ENCODE measurements at regions not wholly inside any gene's neighbourhood (a gene's known extent, or its start where the extent isn't known, plus 50 kb on each side); places are given as distances from the start of the nearest gene placed in this dataset.

DNA sequence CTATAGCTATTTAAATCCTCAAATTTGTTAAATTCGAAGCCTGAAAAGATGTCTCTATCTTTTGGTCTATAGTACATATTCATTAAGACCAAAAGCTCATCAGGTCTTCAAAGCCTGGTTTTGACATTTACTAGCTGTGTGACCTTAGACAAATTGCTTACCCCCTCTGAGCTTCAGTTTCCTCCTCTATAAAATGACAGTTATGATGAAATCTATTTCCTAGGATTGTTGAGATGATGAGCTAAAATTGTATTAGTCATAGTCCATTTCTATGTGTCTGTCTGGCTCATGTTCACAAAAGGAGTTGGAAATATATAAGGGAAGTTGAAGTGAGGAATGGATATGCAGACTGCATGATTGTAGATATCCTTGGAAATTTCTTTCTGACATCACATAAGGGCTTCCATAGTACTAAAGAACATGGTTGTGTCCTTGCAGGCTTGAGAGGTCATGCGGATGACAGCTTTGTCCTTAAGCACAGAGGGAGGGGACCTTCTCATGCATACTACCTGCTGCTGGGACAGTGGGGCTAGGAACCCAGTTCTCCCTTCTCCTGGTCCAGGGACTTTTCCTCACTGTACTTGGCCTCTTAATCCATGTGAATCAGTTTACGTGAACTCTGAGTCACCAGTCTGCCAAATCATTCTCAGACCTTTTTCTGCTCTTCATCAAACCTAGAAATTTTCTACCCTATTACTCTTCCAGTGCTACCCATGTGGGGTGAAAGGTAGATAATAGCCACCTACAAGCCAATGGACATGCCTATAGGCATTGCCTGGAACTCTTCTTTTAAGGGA is 487.5 kb upstream of the SALL1 start:
- no peak for DNase-seq

DNA sequence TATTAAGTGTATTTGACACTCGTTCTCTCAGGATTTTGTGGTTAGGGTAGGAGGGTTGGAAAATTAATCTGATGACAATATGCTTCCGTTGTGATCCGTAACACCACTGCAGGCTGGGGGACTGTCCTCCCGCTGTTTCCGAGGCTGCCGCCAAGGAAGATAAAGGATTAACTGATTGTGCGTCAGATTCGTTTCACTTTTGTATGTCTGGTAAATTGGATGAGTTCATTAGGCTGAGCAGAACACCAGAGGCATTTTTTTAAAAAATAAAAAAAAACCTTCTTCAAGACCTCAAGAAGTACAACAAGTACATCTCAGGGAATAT is 486.7 kb upstream of the SALL1 start:
- no peak for DNase-seq

DNA sequence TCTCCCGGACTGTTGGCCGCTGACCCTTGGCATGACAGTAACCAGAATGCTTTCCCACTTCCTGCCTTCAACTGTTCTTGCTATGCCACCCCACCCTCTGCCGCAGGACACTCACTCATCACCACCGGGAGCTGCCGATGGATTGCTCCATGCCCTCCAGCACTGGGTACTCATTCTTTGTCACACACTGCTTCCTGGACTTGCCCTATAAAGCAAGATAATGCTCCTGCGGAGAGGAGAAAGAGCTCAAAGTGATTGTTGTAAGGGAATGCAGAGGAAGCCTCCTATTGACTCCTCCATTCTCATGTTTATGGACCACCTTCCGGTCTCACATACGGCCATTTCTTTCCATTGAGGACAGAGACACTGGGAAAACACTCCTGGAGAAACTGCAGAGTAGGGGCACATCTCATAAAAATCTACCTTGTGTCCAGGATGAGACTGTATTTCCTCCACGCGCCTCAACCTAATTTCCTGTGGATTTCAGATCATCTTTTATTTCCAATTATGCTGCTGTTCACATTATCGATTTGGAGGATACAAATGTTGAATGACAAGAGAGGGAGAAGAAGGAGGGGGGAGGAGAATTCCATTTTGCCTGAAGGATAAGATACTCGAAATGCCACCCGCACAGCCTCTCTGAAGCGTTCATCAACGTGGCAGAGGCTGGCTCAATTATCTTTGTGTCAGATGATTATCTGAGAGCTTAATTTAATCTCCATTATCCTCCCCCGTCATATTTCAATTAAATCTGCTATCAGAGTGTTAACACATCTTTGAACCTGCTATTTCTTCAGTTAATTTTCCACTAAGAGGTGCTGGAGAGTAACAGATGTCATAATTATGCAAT is 486.1 kb upstream of the SALL1 start:
- DNase-seq = no peak

DNA sequence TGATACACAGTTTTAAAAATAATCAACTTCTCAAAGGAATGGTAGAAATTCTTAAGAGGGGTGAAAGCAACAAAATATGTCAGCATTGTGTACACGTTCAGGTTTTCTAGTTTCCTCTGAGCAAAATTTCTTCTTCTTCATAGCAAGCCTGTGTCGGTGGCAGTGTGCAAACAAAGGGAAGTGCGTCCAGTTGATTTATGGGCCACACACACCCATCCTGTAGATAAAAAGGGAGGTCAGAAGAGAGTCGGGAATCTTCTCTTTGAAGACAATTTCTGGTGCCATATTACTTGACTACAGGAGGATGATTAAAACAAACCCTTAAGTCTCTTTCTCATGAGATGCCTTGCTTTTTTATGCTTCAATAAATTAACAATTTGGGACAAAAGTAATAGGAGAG is 484.1 kb upstream of the SALL1 start:
- no peak for DNase-seq

DNA sequence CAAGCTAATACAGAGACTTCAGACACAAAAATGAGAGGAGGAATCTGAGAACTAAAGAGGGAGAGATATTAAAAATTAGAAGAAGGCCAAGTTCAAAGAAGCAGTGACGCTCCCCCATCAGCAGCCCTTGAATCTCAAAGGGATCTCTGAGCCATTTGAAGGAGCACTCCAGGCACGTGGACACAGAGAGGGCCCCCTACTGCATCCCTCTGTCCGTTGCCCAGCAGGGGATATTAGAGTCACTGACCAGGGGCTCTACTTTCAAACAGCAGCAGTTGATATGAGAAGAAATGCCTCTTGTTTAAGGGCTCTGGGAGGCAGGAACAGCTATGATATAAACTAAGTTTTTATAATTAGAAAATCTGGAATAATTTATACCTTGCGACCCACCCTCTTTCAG is 479.0 kb upstream of the SALL1 start:
- no peak for DNase-seq

DNA sequence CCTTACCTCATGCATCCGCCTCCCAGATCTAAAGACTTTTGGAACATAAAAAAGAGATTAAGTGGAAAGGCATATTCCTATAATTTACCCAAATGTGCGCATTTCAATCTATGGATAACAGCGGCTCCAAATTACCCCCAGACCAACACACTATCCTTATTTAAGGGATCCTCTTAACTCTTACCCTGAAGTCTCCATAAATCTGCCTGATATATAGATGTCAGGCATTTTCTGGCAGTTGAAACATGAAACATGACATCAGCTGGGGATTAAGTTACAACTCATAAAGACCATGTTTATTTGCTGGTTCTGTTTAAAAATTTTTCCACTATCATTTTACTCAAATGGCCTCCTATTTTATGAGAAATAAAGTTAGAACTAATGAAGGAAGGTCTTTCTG is 478.5 kb upstream of the SALL1 start:
- DNase-seq = no peak

DNA sequence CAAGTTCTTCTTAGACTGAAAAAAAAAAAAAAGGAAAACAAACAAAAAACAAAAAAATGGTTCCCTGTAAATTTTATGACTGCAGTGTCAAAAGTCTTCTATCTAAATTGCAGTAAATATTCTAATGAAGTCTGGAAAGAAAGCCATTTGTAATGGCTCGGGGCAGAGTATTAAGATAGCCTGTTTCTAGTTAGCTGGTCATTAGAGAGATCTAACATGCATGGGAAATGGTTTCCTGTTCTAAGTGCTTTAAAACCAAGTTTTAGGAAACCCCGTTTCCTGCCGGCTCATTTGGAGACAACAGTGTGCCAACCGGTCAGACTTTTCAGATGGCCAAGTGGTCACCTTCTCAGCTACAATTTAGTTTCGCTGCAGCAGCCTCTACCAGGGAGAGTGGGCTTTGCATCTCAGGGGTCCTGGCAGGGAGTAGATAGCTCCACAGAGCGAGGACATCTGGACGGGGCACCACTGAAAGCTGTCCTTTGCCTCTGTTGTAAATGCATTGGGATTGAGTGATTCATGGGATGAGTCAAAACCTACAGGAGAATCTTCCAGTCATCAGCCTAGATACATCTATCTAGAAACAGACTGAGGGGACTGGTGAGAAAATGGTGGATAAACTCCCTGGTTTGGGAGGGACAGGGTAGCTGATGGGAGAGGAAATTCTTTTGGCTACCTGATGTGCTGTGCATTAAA is 473.2 kb upstream of the SALL1 start:
- DNase-seq = no peak

DNA sequence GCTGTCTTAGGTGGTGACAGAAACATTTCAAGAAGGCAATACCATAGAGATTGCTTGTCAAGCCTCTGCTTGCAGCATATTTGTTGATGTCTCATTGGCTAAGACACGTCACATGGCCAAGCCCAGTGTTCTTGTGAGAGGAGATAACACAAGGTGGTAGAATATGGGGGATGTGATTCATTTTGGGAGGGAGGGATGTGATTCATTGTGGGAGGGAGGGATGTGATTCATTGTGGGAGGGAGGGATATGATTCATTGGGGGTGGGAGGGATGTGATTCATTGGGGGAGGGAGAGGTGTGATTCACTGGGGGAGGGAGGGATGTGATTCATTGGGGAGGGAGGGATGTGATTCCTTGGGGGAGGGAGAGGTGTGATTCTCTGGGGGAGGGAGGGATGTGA is 470.5 kb upstream of the SALL1 start:
- DNase-seq = no peak

DNA sequence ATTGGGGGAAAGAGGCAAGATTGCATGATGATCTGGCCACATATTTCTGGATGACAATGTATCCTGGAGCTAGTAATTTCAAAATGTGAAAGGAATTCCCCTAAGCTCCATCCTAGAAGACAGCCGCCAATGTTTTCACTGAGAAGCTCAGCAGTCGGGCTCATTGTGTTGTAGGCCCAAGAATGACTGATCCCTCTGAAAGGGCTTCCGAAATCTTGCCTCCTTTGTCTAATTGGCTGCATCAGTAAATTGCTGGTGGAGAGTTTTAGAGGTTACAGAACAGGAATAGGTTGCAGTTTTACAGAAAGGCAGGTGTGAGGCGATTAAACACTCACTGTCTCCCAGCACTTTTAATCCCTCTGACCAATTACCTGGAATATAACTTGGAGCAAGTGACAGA is 464.1 kb upstream of the SALL1 start:
- no peak for DNase-seq

DNA sequence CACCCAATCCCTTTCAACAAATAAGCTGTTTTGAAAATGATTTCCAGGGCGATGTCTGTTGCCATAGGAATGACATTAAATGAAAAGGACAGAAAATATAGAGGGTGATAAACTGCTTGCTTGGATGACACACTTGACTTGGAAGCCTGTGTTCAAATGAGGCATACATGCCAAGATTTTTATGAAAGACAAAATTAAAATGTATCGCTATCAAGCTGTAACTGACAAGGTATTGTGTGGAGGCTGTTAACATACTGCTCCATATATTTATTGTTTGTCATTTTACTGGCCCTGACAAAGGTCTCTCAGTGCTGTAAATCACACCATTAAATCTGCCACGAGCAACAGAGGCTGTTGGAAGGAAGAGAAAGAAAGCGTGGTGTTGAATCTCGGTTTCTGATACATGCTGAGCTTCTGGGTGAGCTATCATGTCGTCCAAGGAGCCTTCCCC is 456.2 kb upstream of the SALL1 start:
- no peak for DNase-seq

DNA sequence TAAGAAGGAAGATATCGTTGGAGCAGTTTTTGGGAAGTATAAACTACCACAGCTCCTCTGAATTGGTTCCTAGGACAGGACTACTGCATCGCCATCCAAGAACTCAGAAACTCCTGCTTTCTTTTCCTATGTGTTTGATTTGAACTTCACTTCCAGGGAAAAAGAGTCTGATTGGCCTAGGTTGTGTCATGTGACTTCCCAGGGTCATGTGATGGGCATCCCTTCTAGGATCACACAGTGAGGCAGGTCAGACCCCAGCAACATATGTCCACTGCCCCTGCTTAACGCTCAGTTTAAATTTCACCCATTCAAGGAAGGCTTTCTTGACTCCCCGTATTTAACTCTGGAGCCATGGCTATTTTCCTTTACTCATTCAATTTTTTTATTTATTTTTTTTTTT is 445.2 kb upstream of the SALL1 start:
- DNase-seq = no peak

DNA sequence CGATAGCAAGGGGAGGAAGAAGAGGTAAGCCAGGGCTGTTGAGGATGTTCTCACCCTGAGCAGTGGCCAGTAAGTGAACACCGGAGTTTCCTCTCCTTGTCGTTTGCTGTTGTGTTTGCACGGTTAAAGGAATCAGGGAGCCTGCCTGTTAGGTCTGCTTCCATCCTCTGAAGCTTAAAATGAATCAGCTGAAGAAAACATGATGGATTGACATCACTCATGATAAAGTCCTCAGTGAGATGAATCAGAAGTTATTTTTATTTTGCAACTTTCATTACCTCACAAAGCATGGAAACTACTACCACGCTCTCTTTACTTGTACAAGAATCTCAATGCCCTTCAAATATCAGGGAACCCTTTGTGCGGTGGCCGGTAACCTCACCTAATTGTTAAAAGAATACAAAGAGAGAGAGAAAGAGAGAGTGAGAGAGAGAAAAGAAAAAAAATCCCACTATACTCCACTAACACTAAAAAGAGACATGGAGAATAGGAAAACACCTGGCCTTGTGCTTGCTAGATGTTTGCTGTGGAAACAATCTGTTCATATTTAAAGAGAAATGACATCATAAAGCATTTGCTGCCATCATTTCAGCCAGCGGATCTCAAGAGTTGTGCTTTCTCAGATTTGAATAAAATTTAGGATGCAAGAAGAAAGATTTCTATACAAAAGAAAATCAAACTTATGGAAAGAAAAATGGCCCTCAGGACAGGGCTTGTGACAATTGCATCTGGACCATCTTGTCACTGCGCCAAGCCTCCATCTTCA is 441.6 kb upstream of the SALL1 start:
- DNase-seq = no peak

DNA sequence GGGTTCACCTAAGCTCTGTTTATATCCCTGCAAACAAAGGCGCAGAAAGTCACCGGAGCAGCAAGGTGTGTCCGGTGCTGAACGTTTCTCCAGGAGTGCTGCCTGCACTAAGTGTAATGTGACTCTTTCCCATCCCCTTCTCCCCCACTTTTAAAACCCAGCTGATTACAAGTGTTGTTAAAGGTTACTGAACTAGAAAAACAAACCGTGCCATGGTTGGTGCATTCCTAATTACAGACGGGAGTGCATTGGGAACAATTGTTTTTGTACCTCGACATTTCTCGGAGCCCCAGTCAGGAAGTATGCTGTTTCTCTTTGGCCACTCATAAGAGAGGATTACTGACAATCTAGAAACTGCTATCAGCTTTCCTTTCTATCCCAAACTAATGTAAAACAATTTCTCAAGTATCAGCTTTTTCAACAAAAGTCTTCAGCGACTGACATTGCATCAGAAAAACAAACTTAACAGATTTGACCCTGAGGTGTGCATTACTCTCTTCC is 441.0 kb upstream of the SALL1 start:
- no peak for DNase-seq

DNA sequence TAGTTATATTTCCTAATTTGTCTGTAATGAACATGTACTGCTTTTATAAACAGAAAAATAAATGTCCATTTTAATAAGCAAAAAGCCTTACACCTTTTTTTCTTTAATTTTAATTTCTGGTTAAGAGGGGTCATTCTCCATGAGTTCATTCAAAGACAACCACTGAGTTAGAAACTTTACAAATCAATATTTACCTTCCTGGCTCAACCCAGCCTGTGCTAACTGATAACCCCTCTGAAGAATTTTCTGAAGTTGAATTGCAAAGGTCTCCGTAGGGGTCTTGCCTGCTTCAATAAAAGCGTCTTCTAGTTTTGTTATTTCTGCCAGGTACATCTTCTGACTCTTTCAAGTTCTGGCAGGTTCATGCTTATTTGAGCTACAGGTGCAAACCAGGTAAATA is 440.4 kb upstream of the SALL1 start:
- no peak for DNase-seq

DNA sequence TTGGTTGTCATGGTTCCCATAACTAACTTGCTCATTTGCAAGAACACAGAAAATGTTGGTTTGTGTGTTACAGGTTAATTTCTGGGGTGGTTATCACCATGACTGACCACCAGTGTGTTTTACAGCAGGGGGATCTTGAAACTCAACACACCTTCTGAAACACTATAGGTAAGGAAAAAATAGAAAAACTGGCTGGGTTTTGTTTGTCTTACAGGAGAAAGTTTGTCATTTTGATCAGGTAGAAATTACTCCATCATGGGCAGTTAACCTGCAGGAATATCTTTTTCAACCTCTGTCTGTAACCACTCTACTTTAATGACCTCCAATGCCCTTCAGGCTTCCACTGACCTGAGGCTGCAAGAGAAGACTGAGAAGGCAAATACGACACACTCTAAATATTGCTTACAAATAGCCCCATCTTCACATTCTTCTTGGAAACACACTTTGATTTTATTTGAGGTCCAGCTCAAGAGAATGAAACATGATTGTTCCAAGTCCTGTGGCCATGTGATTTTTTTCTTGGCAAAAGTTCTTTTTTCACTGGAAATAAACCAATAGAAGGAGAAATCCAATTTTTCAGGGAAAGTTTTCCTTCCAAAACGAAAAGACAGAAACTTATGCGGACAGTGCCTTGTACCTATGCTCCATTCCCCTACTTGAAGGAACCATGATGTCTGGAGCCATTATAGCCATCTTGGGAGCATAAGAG is 428.7 kb upstream of the SALL1 start:
- DNase-seq = no peak

DNA sequence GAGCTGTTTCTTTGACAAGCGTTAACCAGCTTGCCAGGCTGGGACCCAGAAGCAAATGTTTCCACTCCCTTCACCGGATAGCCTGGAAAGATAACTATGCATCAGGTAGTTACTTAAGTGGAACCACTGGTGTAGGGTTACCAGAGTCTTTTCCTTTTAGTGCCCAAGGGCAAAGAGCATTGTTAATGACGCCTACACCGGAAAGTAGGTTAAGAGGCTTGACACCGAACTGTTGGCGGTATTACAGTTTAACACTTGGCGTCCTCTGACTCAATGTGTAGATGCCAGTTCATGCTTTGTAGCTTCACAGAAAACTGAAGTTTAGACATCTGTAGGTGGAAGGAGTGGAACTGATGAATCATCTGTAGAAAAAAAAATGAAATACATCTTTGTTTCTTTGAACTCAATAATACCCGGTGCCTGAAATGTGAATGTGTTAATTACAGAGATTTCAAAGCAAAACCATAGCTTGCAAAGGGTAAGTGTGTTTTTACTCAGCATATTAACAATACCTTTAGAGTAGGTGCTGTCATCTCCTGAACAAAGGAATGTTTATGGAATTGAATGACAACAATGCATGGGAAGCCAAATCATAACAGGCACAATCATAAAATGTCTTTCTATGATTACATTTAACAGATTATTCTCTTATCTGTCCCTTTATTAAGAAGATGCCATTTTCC is 426.7 kb upstream of the SALL1 start:
- no peak for DNase-seq

DNA sequence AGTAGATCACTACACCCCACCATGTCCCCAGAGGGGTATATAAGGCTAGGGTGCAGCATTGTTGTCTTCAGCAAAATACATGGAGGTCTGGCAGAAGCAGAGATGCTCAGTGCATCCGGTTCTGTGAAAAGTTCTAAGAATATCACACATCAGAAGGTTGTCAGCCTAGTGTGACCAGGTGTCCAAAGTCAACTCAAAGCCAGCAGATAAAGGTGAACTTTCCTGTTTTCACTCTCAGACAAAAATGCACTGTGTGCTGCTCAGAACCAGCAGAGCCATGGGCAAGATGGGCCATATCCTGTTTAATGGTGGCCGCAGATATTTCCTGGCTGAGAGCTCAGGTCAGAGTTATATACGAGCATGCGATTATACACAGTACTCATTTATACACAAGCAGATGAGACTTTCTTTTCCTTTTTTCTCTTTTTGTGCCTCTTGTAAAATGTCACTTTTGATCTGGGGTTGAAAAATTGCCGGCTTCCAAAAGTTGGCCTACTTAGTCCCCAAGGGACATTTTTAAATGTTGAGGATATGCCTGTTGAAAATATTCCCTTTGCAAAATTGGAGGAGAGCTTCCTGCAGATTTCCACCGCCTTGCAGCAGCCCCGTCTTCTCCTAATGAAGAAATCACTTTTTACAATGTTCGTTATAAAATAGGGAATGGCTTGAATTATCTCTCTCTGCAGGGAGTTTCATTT is 425.6 kb upstream of the SALL1 start:
- no peak for DNase-seq

DNA sequence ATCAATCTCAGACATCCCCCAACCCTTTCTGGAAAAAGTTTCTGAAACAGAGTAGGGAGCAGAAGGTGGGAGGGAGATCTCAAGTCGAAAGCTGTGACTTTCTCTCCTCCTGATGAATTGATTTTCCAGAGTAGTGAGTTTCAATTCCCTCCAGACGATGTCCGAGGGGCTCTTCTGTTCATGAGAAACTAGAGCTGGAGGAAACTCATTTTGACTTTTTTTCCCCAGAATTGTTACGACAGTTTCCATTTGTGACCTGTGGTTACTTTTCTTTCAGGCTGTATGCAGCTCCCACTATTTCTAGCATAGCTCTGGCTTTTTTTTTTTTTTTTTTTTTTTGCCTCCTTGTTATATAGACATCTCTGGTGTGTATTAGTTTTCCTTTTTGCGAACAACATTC is 422.1 kb upstream of the SALL1 start:
- no peak for DNase-seq

DNA sequence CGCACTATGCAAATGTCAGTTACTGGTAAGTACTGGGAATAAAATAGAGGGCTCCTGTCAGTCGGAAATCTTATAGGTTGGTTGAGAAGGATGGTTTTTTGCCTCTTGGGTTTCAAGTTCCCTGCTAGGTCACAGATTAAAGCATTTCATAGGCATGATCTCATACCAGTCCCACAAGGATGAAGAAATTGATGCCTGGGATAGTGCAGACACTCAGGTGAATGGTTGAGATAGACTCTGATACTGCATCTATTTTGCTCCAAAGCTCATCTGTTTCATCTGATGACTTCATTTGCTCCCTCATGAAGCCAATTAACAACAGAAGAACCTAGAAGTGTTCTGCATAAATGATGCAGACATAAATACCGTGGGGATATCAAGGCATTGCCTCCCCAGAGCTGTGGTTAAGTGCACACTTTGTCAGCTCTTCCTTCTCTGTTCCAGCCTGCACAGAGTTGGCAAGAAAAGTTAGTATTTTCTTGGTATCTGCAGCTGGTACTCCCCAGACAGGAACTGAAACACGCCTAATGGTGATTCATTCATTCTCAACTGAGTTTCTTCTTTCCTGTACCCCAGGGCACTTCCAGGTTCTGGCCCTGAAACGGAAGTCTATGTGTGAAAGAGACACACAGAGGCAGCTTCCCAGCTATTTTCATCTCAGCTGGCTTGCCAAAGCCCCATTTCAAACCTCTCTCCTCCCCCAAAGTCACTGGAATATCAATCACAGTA is 418.3 kb upstream of the SALL1 start:
- no peak for DNase-seq

DNA sequence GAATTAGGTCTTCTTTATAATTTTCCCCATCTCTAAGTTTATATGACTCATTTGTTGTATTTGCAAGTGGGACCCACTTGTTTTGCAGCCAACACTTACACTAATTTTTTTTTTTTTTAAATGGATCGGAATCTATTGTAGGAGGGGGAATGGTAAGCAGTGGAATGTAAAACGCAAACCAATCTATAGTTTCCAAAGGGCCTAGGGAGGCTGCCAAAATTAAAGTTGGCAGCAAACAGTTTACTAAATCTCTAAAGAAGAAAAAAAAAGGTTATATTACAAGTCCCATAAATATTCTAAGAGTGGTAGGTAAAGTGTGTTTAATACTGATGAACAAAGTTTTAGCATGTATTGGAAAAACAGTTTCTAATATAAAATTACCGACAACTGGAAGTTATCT is 416.8 kb upstream of the SALL1 start:
- DNase-seq = no peak

Data from GF-D8 (cell line).